GM18907 (cell line): ENCODE measurements at regions not wholly inside any gene's neighbourhood (a gene's known extent, or its start where the extent isn't known, plus 50 kb on each side); places are given as distances from the start of the nearest gene placed in this dataset.

Experiments used
- ATAC-seq: cut with Tn5 transposase; IDR thresholded peaks from one replicate; pipeline ENCODE4 v1.9.1; 2021; ENCODE audit warnings: mild to moderate bottlenecking, moderate library complexity; ENCODE audit not compliant: unreplicated experiment

DNA sequence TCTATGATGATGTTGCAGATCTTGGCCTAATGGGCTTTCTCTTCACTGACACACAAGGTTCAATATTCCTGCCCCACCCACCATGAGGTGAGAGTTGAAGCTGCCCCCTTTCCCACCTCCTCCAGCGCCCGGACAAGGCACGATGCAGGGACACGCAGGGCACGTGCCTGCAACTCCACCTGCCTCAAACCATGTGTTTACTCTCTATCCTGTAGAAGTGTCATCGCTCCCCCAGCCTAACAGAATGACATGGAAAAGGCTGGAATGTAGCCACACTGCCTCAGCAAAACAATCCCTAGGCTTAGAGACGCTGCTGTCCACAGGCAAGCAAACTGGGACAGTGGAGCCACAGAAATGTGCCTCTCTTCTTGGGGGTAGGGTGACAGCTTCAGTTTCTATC is 92.9 kb upstream of the SOD1 start:
- no peak for ATAC-seq

DNA sequence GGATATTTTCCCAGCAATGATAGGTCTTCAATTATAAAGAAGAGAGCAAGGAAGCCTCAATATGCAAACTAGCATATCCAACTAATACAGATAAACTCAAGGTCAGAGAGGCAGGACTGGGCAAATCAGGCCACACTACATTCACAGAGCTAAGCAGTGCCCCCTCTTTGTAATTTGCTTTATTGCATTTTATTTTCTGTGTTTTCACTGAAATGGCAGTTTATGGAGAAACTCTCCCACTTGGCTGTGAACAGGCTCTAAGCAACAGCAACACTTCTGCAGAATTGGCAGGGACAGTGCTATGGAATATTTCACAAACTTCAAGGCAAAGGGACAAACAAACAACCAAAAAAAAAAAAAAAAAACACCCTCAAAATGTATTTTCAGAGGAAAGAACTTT is 93.4 kb upstream of the SOD1 start:
- no peak for ATAC-seq

DNA sequence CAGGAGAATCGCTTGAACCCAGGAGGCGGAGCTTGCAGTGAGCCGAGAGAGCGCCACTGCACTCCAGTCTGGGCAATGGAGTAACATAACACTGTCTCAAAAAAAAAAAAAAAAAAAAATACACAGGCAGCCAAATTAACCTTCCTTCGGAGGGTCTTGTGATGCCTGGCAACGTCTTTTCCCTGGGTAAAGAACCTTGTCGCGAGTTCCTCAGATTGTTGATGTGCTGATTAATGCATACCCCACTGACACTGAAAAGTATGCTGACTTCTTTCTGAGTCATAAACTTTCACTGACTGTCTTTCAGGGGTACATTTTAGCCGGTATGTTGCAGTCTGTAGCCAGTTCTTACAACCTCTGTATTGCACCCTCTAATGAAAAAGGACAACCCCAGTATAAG is 95.1 kb upstream of the SOD1 start:
- ATAC-seq: no peak

DNA sequence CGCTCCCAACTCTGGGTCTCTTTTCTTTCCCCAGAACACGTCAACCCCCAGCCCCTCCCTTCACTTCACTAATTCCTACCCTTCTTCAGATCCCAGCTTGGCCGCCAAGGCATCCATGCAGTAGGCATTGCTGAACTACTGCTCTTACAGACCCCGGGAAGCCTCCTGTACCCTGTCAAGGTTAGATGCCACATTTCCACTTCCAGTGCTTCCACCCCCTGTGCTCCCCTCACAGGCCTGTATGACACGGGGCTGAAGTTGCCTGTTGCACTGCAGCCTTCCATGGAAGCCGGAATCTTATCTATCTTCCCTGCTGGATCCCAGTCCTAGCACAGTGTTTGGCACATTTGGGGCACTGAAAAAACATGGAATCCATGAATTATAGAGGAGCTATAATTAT is 99.0 kb upstream of the SOD1 start:
- ATAC-seq: no peak

DNA sequence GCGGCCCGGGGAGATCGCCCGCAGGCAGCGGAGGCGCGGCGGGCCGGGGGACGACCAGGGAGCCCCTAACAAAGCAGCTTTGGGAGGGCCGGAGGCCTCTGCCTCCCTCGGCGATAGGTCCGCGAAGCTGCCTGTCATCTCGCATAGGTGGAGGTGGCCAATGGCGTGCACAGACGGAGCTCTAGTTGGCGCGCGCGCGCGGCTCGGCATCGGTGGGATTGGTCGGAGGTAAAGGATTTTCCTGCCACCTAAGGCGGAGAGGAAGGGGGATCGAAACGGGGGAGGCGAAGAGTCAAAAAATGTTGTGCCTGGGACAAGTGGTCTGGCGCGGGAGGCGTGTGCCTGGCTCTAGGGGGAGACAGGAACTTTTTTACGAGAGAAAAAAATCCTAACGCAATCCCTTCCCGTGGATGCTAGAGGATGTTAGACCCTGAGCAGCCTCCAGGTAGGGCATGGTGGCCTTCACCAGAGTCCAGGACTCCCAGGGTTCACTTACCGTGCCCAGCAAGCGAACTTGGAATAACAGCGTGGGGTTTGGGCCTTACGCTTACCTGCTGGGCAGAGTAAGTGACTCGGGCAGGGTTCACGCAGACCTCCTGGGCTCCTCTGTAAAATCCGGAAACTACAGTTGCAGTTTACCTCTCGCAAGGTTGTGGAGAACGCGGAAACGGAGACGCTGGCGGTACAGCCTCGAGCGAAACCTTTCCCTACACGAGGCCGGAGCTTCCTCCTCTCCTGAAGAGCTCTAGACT is 99.9 kb upstream of the SOD1 start:
- ATAC-seq: peak; percentile 88

DNA sequence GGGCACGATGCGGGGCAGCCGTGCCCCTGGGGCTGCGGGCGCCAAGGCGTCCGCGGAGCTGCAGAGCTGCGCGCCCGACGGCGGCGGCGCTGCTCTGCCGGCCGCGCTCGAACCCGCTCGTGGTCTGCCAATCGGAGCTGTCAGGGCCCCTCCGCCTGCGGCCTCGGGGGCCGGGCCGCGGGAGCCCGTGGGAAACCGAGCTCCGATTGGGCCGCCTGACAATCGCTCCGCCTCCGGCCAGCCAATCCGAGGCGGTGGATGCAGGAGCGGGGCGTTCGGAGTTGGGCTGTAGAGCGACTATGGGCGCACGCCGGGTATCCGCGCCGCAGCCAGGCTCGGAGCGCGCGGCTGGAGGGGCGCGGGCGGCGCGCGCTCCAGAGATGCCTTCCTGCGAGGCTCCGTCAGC is 100.5 kb upstream of the SOD1 start:
- ATAC-seq: peak; percentile 92

DNA sequence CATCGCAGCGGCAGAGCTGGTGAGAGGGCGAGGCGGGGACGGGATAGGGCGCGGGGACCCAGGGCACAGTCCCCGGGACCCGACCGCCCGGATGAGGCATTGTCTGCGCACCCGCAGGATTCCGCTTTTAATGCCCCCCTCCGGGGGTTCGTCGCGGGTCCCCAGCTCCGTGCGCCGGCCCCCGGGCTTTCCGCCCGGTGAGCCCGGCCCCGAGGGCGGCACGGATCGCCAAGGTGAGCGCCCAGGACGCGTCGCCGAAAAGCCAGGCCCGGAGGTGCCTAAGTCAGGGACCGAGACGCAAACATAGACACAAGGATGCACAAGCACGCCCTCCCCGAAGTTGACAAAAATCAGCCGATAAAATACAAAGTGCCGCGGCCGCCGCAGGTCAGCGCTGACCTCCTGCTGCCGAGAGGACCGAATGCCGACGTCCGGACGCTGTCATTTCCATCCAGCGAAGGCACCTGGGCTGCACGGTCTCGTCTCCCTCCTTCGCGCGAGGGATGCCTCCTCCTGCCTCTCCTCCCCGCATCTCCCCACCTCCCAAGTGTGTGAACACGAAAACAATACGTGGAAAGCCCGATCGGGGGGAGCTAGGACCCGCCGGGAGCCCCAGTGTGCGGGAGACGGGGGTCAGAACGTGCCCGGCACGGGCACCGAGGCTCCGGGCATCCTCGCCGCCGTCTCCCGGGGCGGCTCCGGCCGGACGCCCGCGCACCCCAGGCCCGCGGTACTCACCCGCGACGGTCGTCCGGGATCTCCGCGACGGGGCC is 101.1 kb upstream of the SOD1 start:
- no peak for ATAC-seq

DNA sequence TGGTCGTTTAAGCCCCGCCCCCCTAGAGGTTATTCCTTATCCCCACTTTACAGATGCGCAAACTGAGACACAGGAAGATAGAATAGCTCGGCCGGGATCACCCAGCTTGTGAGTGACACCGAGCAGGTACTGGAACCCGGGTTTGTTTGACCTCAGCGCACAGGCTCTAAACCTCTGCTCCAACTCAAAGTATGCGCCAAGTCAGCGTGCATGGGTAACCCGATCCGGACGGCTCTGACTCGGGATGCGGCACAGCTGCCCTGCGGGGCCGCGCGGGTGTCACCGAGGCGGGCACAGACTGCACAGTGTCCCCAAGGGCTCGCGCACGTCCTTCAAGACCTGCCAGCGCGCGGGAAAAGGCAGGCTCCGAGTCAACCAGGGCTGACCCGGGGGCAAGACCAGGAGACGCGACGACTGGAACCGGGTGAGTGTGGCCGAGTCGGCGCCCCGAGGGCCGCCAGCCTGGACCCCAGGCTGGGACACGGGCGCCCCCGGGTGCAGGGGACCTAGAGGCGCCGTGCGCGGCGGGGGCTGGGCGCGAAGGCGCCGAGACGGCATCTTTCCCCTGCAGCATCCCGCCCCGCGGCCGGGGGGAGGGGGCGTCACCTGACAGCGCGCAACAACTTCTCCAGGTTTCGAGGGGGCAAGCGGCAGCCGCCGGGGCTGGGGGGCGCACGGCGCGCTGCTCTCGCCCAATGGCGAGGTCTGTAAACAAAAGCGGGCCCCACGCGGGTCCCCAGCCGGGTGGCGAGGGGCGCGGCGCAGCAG is 101.9 kb upstream of the SOD1 start:
- no peak for ATAC-seq

DNA sequence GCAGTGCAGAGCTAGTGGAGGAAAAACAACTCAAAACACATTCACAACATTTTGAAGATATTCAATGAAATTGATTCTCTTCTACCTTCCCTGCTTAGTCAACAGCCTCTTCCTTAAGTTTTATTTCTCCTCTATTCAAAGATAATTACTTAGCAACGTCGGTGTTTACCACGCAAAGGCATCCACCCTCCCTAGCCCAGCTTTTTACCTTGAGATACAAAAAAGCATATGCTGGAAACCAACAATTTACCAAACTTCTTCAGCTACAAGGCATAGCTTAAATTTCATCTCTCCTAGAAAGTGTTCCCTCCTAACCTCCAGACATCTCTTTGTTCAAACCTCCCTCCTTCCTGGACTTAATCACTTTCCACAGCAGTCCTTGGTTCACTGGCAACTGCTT is 102.8 kb upstream of the SOD1 start:
- ATAC-seq: no peak

DNA sequence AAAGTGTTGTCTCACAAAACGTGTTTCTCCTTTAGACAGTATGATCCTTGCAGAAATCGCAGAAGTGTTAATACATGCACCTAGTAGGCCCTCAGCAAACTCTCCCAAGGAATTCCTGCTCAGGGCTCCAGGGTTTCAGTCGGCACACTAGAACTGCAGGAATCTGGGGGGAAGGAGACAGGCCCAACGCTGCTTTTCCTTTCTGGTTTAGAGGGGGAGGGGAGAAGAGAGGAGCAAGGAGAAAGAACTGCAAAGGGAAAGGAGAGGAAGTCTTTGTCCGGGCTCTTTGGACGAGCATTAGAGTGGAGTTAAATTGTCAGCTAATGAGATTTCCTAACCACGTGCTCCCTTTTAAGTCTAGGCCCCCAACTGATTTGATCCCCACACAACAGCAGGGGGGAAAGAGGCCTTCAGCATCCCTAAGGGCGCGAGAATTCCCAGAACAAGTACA is 103.7 kb upstream of the SOD1 start:
- no peak for ATAC-seq

DNA sequence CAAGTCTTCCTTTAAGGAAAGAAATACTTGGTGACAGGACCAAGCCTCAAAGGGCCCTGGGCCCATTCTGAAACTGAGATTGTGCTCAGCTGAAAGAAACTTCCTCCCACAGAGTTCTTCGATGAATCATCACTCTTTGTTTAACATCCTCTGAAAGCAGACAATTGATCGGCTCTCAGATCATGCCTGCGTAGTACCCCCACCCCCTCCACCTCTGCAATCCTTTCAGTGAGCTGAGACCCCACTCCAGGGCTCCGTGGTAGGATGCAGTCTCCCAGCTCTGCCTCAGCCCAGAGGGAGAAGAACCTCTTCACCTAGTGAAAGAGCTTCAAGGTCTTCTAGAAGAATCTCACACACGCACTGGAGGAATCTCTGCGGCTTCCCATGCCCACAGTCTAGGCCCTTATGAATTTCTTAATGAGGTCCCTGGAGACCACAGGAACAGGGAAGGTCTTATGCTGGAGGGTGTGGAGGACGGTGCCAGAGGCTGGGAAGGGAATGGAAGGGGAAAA is 104.9 kb upstream of the SOD1 start:
- ATAC-seq: peak; percentile 70

DNA sequence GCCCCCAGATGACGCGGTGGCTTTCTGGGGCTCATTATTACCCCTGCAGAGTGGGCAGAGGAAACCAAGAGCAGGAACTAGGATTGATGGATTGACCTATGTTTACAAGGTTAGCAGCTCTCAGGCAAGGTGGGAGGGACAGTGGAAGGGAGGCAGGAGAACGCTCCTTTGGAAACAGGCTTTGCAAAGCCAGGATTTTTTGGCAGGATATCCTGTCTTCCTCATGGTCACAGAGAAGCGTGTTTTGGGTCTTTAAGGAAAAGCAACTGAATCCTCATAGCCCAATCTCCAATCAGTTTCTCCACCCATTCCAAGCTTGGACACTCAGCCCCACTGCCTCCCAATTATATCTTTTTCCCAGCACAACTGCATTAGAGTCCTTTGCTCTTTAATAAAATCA is 105.6 kb upstream of the SOD1 start:
- ATAC-seq: no peak

DNA sequence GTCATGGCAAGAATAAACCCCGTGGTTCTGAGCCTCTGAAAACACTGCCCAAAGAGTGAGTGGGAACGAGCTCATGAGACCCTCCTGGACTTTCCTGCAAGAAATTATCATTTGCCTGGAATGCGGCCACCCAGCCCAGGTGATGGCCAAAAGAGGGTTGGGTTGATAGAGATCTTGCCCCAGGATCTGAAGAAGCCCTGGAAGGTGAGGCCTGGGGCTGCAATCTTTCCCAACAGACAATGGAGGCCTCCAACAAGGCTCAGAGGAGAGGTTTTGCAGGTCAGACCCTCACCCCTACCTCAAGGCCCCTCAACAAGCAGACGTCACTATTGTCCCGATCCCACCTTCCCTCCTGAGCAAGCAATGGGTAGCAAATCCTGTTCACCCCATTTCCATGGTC is 106.0 kb upstream of the SOD1 start:
- no peak for ATAC-seq

DNA sequence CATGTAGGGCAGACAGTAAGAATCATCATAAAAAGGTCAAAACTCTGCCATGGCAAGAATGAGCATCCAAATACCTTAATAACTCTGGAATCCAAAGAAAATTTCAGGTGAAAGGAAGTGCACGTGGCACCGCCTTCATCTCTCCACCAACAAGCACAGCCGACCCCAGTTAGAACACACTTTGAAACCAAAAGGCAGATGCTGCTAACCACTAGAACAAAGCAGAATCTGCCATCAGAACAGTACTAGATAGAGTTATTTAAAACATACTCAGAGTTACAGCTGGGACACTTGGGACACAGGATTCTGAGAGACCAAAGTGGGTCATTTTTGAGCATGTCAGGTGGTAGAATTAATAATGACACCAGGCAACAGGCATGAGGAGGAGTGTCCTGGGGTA is 106.7 kb upstream of the SOD1 start:
- no peak for ATAC-seq

DNA sequence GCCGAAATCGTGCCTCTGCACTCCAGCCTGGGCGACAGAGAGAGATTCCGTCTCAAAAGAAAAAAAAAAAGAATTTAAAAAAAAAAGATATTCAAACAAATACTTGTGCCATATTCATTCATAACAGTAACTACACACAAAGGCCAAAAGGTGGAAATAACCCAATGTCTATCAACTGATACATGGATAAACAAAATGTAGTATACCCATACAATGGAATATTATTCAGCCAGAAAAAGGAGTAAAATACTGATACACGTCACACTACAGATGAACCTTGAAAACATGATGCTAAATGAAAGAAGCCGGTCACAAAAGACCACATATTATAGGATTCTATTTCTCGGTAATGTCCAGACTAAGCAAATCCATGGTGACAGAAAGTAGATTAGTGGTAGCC is 109.4 kb upstream of the SOD1 start:
- no peak for ATAC-seq

DNA sequence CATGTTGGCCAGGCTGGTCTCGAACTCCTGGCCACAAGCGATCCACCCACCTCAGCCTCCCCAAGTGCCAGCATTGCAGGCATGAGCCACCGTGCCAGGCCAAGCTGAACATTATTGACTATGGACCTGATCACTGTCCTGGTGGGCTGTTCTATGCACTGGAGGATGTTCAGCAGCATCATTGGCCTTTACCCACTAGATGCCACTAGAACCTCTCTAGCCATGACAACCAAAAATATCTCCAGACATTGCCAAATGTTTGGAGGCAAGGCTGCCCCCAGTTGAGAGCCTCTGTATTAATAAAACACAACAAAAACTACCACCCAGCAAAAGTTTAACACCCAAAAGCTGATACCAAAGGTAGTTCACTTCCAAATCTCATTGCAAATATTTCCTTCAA is 110.8 kb upstream of the SOD1 start:
- ATAC-seq: no peak

DNA sequence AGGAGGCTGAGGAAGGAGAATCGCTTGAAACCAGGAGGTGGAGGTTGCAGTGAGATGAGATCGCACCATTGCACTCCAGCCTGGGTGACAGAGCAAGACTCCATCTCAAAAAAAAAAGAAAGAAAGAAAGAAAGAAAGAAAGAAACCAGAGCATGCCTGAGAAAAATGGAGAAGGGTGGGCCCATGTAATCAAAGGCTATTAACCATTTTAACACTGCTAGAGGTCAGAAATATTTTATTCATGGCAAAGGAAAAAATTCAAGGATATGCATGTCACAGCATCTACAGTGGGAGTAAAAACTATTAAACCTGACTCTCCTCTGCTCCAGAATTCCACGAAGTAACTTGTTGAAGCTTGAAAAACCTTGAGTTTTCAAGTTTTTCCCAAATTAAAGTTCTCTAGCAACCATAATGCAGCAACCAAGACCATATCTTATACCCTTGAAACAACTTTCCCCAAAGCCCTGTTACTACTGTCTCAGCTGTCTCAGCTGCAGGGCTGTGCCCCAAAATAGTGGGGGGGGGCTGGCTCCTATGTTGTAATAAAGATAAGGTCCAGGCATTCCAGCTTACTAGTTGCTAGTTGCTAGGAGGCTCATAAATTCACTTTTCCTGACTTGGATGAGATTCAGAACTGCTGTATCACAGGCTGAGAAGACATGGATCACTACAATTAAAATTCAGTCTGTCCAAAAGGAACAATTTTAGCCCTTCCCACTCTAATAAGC is 112.9 kb upstream of the SOD1 start:
- no peak for ATAC-seq

DNA sequence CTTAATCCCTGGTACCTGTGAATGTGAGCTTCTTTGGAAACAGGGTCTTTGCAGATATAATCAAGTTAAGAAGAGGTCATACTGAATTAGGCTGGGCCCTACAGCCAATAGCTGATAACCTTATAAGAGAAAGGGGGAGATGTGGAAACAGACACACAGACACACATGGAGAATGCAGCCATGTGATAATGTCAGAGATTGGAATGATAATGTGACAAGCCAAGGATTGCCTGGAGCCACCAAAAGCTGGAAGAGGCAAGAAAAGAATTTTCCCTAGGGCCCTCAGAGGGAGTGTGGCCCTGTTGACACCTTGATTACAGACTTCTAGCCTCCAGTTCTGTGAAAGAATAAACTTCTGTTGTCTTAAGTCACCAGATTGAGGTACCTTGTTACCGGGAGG is 114.5 kb upstream of the SOD1 start:
- ATAC-seq: no peak

DNA sequence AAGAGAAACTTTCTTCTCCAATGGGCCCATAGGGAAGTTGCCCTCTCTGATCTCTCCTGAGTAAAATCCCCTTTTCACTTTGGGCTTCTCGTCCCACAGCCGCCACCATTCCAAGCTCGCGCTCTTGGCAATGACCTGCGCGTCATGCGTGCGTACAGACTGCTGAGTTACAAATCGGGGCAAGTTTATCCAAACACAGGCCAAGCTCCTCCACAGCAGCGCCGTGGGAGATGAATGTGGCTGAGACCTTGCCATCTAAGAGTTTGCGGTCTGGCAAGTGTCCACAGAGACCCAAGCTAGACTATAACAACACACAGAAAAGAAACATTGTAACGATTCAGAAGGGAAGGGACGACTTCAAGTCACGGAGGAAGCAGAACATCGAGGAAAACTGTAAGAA is 116.3 kb upstream of the SOD1 start:
- no peak for ATAC-seq

DNA sequence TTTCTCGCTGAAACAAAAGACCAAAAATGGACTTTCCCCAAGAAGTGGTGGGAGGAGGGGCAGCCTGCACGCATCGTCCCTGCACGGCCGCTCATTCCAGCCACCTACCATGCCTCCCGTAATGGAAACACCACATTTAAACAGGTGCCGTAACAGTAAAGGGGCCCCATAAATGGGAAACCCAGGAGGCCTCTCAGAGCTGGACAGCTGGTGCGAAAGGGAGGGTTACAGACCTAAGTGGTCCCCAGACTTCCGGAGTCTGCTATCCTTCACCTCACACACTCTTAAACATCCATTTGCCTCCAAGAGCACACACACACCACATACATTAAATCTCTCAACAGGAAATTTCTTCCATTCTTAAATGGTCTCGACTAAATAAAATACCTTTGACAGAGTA is 120.7 kb upstream of the SOD1 start:
- ATAC-seq: no peak
